ENCODE measurements at regions not wholly inside any gene's neighbourhood (a gene's known extent, or its start where the extent isn't known, plus 50 kb on each side); places are given as distances from the start of the nearest gene placed in this dataset.

GRCh38 chr6:169969372-169970099 lies 218.1 kb downstream of the ERMARD start:
- H3K27me3 ChIP-seq (ENCODE audit: control insufficient read depth, insufficient read depth, low read length) = no peaks in the 10 kb centered on the region
- H3K36me3 ChIP-seq (ENCODE audit: control insufficient read depth, low read depth, low read length) = no peaks in the 10 kb centered on the region
- no peaks in the 10 kb centered on the region for H3K4me1 ChIP-seq (ENCODE audit: control insufficient read depth, low read depth, low read length)
- H3K4me3 ChIP-seq (ENCODE audit: low read length) = no peak overlapping the region
- H3K9me3 ChIP-seq (ENCODE audit: control insufficient read depth, low read depth, low read length) = no peaks in the 10 kb centered on the region
- no peak overlapping the region for H3K27ac ChIP-seq (ENCODE audit: low read length)
- H3K9ac ChIP-seq (ENCODE audit: low read length) = no peak overlapping the region

GRCh38 chr6:169968541-169969270 lies 217.3 kb downstream of the ERMARD start:
- Histone ChIP-seq H3K27ac (ENCODE audit: low read length) (no peak overlapping the region), H3K9me3 (ENCODE audit: control insufficient read depth, low read depth, low read length) (no peaks in the 10 kb centered on the region), H3K4me3 (ENCODE audit: low read length) (no peak overlapping the region), H3K9ac (ENCODE audit: low read length) (no peak overlapping the region), H3K27me3 (ENCODE audit: control insufficient read depth, insufficient read depth, low read length) (no peaks in the 10 kb centered on the region), H3K4me1 (ENCODE audit: control insufficient read depth, low read depth, low read length) (no peaks in the 10 kb centered on the region), H3K36me3 (ENCODE audit: control insufficient read depth, low read depth, low read length) (no peaks in the 10 kb centered on the region)

- no peaks in the 10 kb centered on the region for H3K36me3 ChIP-seq (ENCODE audit: control insufficient read depth, low read depth, low read length)
- H3K27ac ChIP-seq (ENCODE audit: low read length) = no peak overlapping the region
- no peaks in the 10 kb centered on the region for H3K4me1 ChIP-seq (ENCODE audit: control insufficient read depth, low read depth, low read length)
- H3K9ac ChIP-seq (ENCODE audit: low read length) = no peak overlapping the region
- no peak overlapping the region for H3K4me3 ChIP-seq (ENCODE audit: low read length)
- peaks cover 7% of the 10 kb centered on the region for H3K27me3 ChIP-seq (ENCODE audit: control insufficient read depth, insufficient read depth, low read length)
- no peaks in the 10 kb centered on the region for H3K9me3 ChIP-seq (ENCODE audit: control insufficient read depth, low read depth, low read length)
Observed at GRCh38 chr6:169967687-169968086, 216.3 kb downstream of the ERMARD start.

- Histone ChIP-seq H3K27ac (ENCODE audit: low read length) (no peak overlapping the region), H3K9ac (ENCODE audit: low read length) (no peak overlapping the region), H3K4me3 (ENCODE audit: low read length) (no peak overlapping the region), H3K9me3 (ENCODE audit: control insufficient read depth, low read depth, low read length) (no peaks in the 10 kb centered on the region), H3K4me1 (ENCODE audit: control insufficient read depth, low read depth, low read length) (no peaks in the 10 kb centered on the region), H3K27me3 (ENCODE audit: control insufficient read depth, insufficient read depth, low read length) (peaks cover 16% of the 10 kb centered on the region), H3K36me3 (ENCODE audit: control insufficient read depth, low read depth, low read length) (no peaks in the 10 kb centered on the region)
Observed at GRCh38 chr6:169966312-169967181, 215.1 kb downstream of the ERMARD start.

GRCh38 chr6:169965657-169966311 lies 214.4 kb downstream of the ERMARD start:
- no peaks in the 10 kb centered on the region for H3K36me3 ChIP-seq (ENCODE audit: control insufficient read depth, low read depth, low read length)
- no peak overlapping the region for H3K27ac ChIP-seq (ENCODE audit: low read length)
- no peaks in the 10 kb centered on the region for H3K4me1 ChIP-seq (ENCODE audit: control insufficient read depth, low read depth, low read length)
- H3K27me3 ChIP-seq (ENCODE audit: control insufficient read depth, insufficient read depth, low read length) = peaks cover 23% of the 10 kb centered on the region
- no peak overlapping the region for H3K9ac ChIP-seq (ENCODE audit: low read length)
- no peaks in the 10 kb centered on the region for H3K9me3 ChIP-seq (ENCODE audit: control insufficient read depth, low read depth, low read length)
- H3K4me3 ChIP-seq (ENCODE audit: low read length) = no peak overlapping the region

GRCh38 chr6:169965239-169965638 lies 213.8 kb downstream of the ERMARD start:
- Histone ChIP-seq H3K27me3 (ENCODE audit: control insufficient read depth, insufficient read depth, low read length) (peaks cover 23% of the 10 kb centered on the region), H3K9ac (ENCODE audit: low read length) (no peak overlapping the region), H3K4me1 (ENCODE audit: control insufficient read depth, low read depth, low read length) (no peaks in the 10 kb centered on the region), H3K36me3 (ENCODE audit: control insufficient read depth, low read depth, low read length) (no peaks in the 10 kb centered on the region), H3K27ac (ENCODE audit: low read length) (no peak overlapping the region), H3K9me3 (ENCODE audit: control insufficient read depth, low read depth, low read length) (no peaks in the 10 kb centered on the region), H3K4me3 (ENCODE audit: low read length) (no peak overlapping the region)

- Histone ChIP-seq H3K36me3 (ENCODE audit: control insufficient read depth, low read depth, low read length) (no peaks in the 10 kb centered on the region), H3K4me1 (ENCODE audit: control insufficient read depth, low read depth, low read length) (no peaks in the 10 kb centered on the region), H3K9me3 (ENCODE audit: control insufficient read depth, low read depth, low read length) (no peaks in the 10 kb centered on the region), H3K9ac (ENCODE audit: low read length) (no peak overlapping the region), H3K4me3 (ENCODE audit: low read length) (no peak overlapping the region), H3K27ac (ENCODE audit: low read length) (no peak overlapping the region), H3K27me3 (ENCODE audit: control insufficient read depth, insufficient read depth, low read length) (peaks cover 23% of the 10 kb centered on the region)
Observed at GRCh38 chr6:169964486-169965180, 213.2 kb downstream of the ERMARD start.

- no peaks in the 10 kb centered on the region for H3K36me3 ChIP-seq (ENCODE audit: control insufficient read depth, low read depth, low read length)
- H3K27me3 ChIP-seq (ENCODE audit: control insufficient read depth, insufficient read depth, low read length) = peaks cover 23% of the 10 kb centered on the region
- no peak overlapping the region for H3K4me3 ChIP-seq (ENCODE audit: low read length)
- no peaks in the 10 kb centered on the region for H3K4me1 ChIP-seq (ENCODE audit: control insufficient read depth, low read depth, low read length)
- no peak overlapping the region for H3K27ac ChIP-seq (ENCODE audit: low read length)
- H3K9ac ChIP-seq (ENCODE audit: low read length) = no peak overlapping the region
- no peaks in the 10 kb centered on the region for H3K9me3 ChIP-seq (ENCODE audit: control insufficient read depth, low read depth, low read length)
Observed at GRCh38 chr6:169963581-169964297, 212.3 kb downstream of the ERMARD start.

GRCh38 chr6:169962604-169963469 lies 211.4 kb downstream of the ERMARD start:
- Histone ChIP-seq H3K9ac (ENCODE audit: low read length) (no peak overlapping the region), H3K27ac (ENCODE audit: low read length) (no peak overlapping the region), H3K4me3 (ENCODE audit: low read length) (no peak overlapping the region)

More at GRCh38 chr6:169962604-169963469, 211.4 kb downstream of the ERMARD start:
- H3K4me1 ChIP-seq (ENCODE audit: control insufficient read depth, low read depth, low read length) = no peaks in the 10 kb centered on the region
- peaks cover 23% of the 10 kb centered on the region for H3K27me3 ChIP-seq (ENCODE audit: control insufficient read depth, insufficient read depth, low read length)
- H3K36me3 ChIP-seq (ENCODE audit: control insufficient read depth, low read depth, low read length) = no peaks in the 10 kb centered on the region
- no peaks in the 10 kb centered on the region for H3K9me3 ChIP-seq (ENCODE audit: control insufficient read depth, low read depth, low read length)
